AG10803 (cell line): ENCODE measurements at regions not wholly inside any gene's neighbourhood (a gene's known extent, or its start where the extent isn't known, plus 50 kb on each side); places are given as distances from the start of the nearest gene placed in this dataset.

Experiments used
- DNase-seq: peaks from one replicate; pipeline ENCODE4 v3.0.0; 2010; ENCODE audit warnings: low read depth
- H3K4me3 ChIP-seq: 2 replicates; pipeline ENCODE4 v1.5.1; 2011; ENCODE audit warnings: mild to moderate bottlenecking, low read length, control low read depth
- CTCF ChIP-seq: conservative IDR thresholded peaks from 2 replicates; pipeline ENCODE4 v1.5.1; 2011; ENCODE audit warnings: mild to moderate bottlenecking, low read length, control low read depth, inconsistent platforms

GRCh38 chr2:152820048-152820447 lies 101.6 kb downstream of the ARL6IP6 start:
- DNase-seq, result no peak
- no peak overlapping the region for H3K4me3 ChIP-seq
- no peak for TF ChIP-seq CTCF

DNA sequence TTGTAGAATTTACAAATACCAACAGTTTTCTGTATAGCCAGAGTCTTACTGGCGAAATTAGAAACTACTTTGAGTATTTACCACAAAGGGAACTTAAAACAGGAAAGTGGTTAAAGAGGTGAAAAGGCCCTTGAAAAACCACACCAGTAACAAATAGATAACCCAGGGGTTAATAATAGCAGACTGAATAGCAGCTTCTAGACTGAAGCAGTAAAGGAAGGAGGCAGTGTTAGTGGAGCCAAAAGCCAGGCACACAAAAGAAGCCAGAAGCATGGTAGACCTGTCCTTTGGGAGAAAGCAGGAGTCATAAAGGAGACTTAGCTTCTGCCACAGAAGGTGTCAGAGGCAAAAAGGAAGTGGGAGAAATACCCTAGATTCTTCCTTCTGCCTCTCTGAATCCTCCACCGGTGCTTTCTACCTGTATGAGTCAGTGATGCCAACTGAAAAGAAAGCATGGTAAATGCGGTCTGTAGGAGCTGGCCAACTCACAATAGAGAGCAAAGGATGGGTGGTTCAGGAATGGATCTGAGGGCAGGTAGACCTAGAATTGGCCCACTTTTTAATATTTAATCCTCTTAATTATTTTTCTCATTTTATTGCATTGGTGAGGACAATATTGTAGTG lies 97.3 kb downstream of the ARL6IP6 start:
- no peak for DNase-seq
- no peak for TF ChIP-seq CTCF
- no peak overlapping the region for H3K4me3 ChIP-seq

GRCh38 chr2:152814475-152815030 lies 96.1 kb downstream of the ARL6IP6 start:
- DNase-seq, result no peak
- no peak for TF ChIP-seq CTCF
- no peak overlapping the region for H3K4me3 ChIP-seq

DNA sequence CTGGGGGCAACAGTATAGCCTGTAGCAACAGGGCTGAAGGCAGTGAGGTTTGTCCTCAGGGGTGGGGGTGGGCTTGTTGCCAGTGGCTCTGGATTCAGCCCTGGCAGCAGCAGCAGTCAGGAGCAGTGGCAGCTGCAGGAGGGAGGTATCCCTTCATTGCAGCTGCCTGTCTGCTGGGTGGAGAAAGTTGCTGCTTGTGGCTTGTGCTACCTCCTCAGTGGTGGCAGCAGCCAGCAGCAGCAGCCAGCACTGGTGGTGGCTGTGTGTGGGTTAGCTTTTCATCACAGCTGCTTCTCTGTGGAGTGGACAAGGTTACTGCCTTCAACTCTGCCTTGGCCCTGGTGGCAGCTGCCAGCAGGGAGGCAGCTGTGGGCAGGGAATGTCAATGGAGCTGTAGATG lies 94.9 kb downstream of the ARL6IP6 start:
- no peak for DNase-seq
- no peak for TF ChIP-seq CTCF
- H3K4me3 ChIP-seq, result no peak overlapping the region
